Left ventricle myocardium inferior (tissue), 1 donor: ENCODE measurements at regions not wholly inside any gene's neighbourhood (a gene's known extent, or its start where the extent isn't known, plus 50 kb on each side); places are given as distances from the start of the nearest gene placed in this dataset.

Experiments used
- DNase-seq: peaks from one replicate; pipeline ENCODE4 v3.0.0-alpha.2; 2020
- H3K27ac ChIP-seq: fragments of 200-600 bp; replicated peaks from 2 replicates; pipeline ENCODE4 v1.8.0; 2021
- H3K27me3 ChIP-seq: fragments of 200-600 bp; 2 replicates; pipeline ENCODE4 v1.8.0; 2021; ENCODE audit warnings: low read depth
- H3K36me3 ChIP-seq: fragments of 200-600 bp; 2 replicates; pipeline ENCODE4 v1.8.0; 2021
- H3K4me1 ChIP-seq: fragments of 200-600 bp; 2 replicates; pipeline ENCODE4 v1.8.0; 2021
- H3K4me3 ChIP-seq: fragments of 200-600 bp; 2 replicates; pipeline ENCODE4 v1.8.0; 2021; ENCODE audit warnings: mild to moderate bottlenecking, moderate library complexity
- H3K9me3 ChIP-seq: fragments of 200-600 bp; replicated peaks from 2 replicates; pipeline ENCODE4 v1.8.0; 2021
- CTCF ChIP-seq: fragments of 200-600 bp; IDR thresholded peaks from 2 replicates; pipeline ENCODE4 v1.8.0; 2021; ENCODE audit warnings: antibody characterized with exemption, mild to moderate bottlenecking, borderline replicate concordance
- intact Hi-C: fragments of 100-400 bp; cut with micrococcal nuclease; formaldehyde crosslinking; loops from one replicate; pipeline ENCODE4 v1.11.0; 2022
- donor health status: DM: no; HTN: yes; CAD: no; lungs with severe emphysema.

GRCh38 chr4:155114790-155115189 lies 93.6 kb upstream of the NPY2R start:
- no peaks in the 10 kb centered on the region for H3K9me3 ChIP-seq
- intact Hi-C loops, result no loop called here
- TF ChIP-seq CTCF, result no peak
- H3K4me1 ChIP-seq, result no peaks in the 10 kb centered on the region
- no peak for DNase-seq
- H3K4me3 ChIP-seq, result no peak overlapping the region
- no peaks in the 10 kb centered on the region for H3K27me3 ChIP-seq
- H3K36me3 ChIP-seq, result no peaks in the 10 kb centered on the region
- H3K27ac ChIP-seq, result no peak overlapping the region

GRCh38 chr4:155119006-155119405 lies 89.4 kb upstream of the NPY2R start:
- H3K27me3 ChIP-seq, result no peaks in the 10 kb centered on the region
- TF ChIP-seq CTCF, result no peak
- intact Hi-C loops, result no loop called here
- no peaks in the 10 kb centered on the region for H3K4me1 ChIP-seq
- no peak for DNase-seq
- no peaks in the 10 kb centered on the region for H3K36me3 ChIP-seq
- H3K9me3 ChIP-seq, result no peaks in the 10 kb centered on the region
- no peak overlapping the region for H3K4me3 ChIP-seq
- no peak overlapping the region for H3K27ac ChIP-seq

- Histone ChIP-seq H3K27ac (no peak overlapping the region), H3K4me3 (no peak overlapping the region), H3K27me3 (no peaks in the 10 kb centered on the region), H3K9me3 (no peaks in the 10 kb centered on the region), H3K4me1 (no peaks in the 10 kb centered on the region), H3K36me3 (no peaks in the 10 kb centered on the region)
- intact Hi-C loops, result no loop called here
- TF ChIP-seq CTCF, result no peak
- no peak for DNase-seq
Measured at GRCh38 chr4:155120536-155120935, 87.9 kb upstream of the NPY2R start.

GRCh38 chr4:155122382-155122781 lies 86.1 kb upstream of the NPY2R start:
- DNase-seq, result no peak
- no peaks in the 10 kb centered on the region for H3K9me3 ChIP-seq

GRCh38 chr4:155134136-155134535 lies 74.3 kb upstream of the NPY2R start:
- no peak overlapping the region for H3K27ac ChIP-seq
- intact Hi-C loops, result no loop called here
- H3K27me3 ChIP-seq, result no peaks in the 10 kb centered on the region
- no peaks in the 10 kb centered on the region for H3K36me3 ChIP-seq
- TF ChIP-seq CTCF, result no peak
- no peaks in the 10 kb centered on the region for H3K4me1 ChIP-seq
- DNase-seq, result no peak
- H3K9me3 ChIP-seq, result peaks cover 22% of the 10 kb centered on the region
- no peak overlapping the region for H3K4me3 ChIP-seq

More at GRCh38 chr4:155122382-155122781, 86.1 kb upstream of the NPY2R start:
- H3K4me1 ChIP-seq, result no peaks in the 10 kb centered on the region
- intact Hi-C loops, result no loop called here
- H3K36me3 ChIP-seq, result no peaks in the 10 kb centered on the region
- no peaks in the 10 kb centered on the region for H3K27me3 ChIP-seq
- no peak overlapping the region for H3K27ac ChIP-seq
- H3K4me3 ChIP-seq, result no peak overlapping the region
- TF ChIP-seq CTCF, result no peak

GRCh38 chr4:155140889-155141288 lies 67.5 kb upstream of the NPY2R start:
- Histone ChIP-seq H3K9me3 (no peaks in the 10 kb centered on the region), H3K4me1 (no peaks in the 10 kb centered on the region), H3K27me3 (no peaks in the 10 kb centered on the region), H3K4me3 (no peak overlapping the region), H3K36me3 (no peaks in the 10 kb centered on the region), H3K27ac (no peak overlapping the region)
- no peak for DNase-seq
- intact Hi-C loops, result no loop called here
- TF ChIP-seq CTCF, result no peak
